ENCODE measurements at regions not wholly inside any gene's neighbourhood (a gene's known extent, or its start where the extent isn't known, plus 50 kb on each side); places are given as distances from the start of the nearest gene placed in this dataset.

DNA sequence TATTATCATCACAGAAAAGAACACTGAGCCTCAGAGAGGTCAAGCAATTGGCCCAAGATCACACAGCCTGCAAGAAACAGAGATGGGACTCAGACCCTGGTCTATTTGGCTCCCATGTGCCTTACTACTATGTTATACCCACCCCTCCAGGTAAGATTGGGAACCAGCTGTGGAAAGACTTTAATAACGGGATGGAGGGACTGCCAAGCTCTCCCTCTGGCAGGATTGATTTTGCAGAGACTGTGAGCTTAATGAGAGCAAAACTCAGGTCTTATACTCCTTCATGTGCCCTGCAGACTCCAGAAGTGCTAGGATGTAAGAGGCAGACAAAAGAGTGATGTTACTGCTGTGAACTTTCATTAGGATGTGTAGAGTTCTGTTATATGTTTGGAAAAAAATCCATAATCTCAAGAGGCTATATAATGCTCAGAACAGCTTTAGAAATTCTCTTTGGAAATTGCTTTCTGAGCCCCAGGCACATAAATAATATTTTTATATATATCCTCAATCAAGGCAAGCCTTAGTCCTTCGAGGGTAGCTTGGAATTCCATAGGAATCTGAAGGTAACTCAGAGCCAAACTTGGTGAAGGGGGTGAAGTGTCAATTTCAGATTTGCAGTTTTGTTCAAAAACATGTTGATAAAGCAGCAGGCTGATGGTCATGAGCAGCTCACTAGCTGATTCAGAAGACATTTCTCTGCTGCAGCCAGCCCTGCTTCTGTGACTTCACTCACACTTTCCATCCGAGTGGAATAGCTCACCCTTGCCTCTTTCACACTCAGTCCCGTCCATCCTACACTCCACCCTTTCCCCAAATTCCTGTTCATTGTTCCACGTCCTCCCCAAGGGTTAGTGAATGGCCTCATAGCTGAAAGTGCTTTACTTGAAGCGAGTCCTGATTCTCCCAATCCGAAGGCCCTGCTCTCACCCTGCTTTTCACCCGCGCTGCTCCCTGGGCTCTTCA lies 188.8 kb downstream of the SNX19 start:
- ATAC-seq (ENCODE audit: low FRiP score) (peak; percentile 48), DNase-seq (ENCODE audit: low spot score) (no peak)
- TF ChIP-seq, protein P1, sequence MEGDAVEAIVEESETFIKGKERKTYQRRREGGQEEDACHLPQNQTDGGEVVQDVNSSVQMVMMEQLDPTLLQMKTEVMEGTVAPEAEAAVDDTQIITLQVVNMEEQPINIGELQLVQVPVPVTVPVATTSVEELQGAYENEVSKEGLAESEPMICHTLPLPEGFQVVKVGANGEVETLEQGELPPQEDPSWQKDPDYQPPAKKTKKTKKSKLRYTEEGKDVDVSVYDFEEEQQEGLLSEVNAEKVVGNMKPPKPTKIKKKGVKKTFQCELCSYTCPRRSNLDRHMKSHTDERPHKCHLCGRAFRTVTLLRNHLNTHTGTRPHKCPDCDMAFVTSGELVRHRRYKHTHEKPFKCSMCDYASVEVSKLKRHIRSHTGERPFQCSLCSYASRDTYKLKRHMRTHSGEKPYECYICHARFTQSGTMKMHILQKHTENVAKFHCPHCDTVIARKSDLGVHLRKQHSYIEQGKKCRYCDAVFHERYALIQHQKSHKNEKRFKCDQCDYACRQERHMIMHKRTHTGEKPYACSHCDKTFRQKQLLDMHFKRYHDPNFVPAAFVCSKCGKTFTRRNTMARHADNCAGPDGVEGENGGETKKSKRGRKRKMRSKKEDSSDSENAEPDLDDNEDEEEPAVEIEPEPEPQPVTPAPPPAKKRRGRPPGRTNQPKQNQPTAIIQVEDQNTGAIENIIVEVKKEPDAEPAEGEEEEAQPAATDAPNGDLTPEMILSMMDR (IDR thresholded peaks at IDR 0.05), result no peak

DNA sequence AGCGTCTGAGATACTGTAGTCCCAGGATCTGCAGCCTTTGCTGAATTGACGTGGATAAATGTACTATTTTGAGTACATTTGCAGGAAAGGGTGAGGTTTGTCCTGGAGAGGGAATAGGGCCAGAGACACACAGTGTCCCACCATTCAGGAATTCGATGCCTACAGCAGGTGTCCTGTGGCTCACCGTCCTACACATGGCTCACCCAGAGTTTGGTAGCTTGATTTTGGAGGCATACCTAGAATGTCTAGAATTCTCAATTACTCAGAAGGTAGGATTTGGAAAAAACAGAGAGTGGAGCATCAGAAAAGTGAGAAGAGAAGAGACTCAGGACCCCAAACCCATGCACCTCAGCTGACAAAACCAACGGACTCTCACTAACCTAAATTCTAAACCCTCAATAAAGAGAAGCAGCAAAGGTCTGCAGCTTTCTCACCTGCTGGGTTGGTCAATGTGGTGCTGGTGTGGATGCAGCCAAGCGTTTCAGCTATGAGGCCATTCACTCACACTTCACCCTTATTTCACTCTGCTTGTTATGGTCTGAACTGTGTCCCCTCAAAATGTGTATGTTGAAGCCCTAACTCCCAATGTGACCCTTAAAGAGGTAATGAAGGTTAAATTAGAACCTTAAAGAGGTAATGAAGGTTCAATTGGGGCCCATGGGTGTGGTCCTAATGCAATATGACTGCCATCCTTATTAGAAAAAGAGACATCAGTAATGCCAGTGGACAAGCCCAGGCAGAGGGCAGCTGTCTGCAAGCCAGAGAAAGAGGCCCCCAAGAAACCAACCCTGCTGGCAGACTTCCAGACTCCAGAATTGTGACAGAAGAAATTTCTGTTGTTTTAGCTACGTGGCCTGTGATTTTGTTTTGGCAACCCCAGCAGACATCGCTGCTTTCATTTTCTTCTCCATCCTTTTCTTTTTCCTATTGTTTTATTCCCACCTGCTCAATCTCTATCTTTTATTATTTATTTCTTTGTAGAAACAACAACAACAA lies 187.8 kb downstream of the SNX19 start:
- DNase-seq (ENCODE audit: low spot score) (no peak), ATAC-seq (ENCODE audit: low FRiP score) (no peak)
- TF ChIP-seq, protein P1 (IDR thresholded peaks at IDR 0.05), result no peak

DNA sequence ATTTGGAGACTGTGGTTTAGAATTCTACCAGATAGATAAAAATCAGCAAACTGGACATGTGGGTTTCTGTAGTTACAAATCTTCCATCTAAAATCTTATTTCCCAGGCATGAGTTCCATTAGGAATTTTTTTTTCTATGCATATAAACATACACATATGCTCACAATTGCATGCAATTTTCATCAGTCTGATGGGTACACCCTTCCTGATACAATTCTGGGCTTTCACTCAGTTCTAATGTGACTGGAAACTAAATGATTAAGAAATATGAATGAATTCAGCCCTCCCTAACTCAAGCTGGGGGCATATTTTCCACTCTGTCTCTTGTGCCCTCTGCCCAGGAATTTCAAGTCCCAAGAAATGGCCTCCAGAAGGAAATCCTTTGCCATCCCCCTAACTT lies 187.1 kb downstream of the SNX19 start:
- TF ChIP-seq, protein P1 (IDR thresholded peaks at IDR 0.05), result no peak
- DNase-seq (ENCODE audit: low spot score), result no peak
- ATAC-seq (ENCODE audit: low FRiP score), result no peak

DNA sequence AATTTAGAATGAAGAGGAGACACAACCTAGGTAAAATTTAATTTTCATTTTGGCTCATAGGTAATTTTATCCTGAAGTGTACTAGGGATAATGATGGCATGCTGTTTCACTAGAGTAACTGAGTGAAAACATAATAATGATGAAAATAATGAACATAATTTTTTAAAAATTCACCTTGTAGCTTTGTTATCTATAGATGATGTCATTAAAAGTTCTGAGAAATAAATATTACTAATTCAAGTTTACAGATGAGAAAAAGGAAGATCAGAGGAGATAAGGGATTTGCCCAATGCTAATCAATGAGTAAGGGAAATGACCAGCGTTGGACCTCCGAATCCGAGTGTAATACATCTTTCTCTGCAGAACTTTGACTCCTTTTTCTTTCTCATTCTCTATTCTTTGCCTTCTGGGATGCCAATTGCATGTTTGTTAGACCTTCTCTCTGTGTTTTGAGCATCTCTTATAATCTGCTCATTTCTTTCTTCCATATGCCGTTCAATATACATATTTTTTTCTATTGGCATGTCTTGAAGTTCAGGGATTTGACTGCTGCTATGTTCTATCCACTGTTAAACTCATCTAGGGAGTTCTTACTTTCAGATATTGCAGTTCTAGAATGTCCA lies 186.5 kb downstream of the SNX19 start:
- ATAC-seq (ENCODE audit: low FRiP score) (no peak), DNase-seq (ENCODE audit: low spot score) (no peak)
- TF ChIP-seq, protein P1 (IDR thresholded peaks at IDR 0.05), result no peak

DNA sequence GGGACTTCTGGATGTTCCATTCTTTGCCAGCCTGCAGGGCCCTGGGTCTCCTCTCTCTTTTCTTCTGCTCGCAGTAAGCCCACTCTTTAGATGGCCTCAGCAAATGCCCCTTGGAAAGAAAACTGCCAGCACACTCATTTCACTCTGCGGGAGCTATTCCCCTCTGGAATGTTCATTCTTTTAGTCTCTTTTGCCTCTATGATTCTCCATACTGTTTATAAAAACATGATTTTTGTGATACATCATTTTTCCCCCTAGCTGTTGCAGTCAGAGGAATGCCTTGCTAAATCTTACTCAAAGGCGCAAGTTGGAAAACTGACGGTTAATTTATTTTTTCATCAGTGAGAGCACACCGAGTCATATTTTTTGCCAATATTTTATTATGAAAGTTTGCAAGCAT lies 184.9 kb downstream of the SNX19 start:
- no peak for DNase-seq (ENCODE audit: low spot score)
- no peak for ATAC-seq (ENCODE audit: low FRiP score)
- TF ChIP-seq, protein P1 (IDR thresholded peaks at IDR 0.05), result no peak

DNA sequence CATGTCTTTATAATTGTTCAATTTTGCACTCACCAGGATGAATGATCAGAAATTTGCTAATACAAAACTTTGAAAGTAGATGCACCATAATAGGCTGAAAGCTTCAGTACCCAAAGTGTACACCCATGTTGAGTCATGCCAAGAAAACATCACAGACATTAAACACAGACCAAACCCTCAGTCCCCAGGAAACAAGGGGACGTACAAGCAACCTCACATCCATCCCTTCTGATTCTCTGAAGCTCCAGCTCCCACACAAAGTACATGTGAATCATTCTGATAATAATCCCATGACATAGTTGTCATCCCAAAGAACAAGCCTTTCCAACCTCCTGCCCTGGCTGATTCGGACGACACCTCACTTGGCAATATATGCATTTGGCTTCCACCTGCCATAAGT lies 183.8 kb downstream of the SNX19 start:
- no peak for DNase-seq (ENCODE audit: low spot score)
- TF ChIP-seq, protein P1 (IDR thresholded peaks at IDR 0.05), result no peak
- ATAC-seq (ENCODE audit: low FRiP score), result no peak
